ENCODE measurements at regions not wholly inside any gene's neighbourhood (a gene's known extent, or its start where the extent isn't known, plus 50 kb on each side); places are given as distances from the start of the nearest gene placed in this dataset.

DNA sequence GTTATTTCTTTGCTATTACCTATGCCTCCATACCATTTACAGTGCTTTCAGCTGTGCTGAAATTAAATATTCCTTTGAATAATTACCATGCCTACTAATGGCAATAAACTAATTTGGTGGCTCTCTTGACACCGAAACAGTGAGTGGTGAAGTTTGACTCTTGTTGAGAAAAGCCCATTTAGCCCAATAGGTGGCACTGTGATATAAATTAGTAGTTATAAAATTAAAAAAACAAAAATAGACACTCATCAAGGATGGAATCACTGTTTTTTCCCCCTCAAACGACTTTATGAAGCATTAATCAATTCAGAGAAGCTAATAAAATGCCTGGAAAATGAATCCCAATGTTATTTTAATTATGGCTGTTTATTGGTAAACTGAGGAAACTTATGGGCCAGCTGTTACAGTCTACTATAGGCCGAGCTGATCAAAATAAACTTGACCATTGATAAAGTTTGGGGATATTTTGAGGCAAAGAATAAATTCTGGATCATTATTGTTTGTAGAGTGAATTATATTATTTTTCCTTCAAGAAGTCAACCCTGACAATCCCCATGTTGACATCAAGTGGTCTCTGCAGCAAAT is 339.6 kb downstream of the TRIB2 start:
- DNase-seq = no peak
- no peaks in the 10 kb centered on the region for H3K36me3 ChIP-seq

DNA sequence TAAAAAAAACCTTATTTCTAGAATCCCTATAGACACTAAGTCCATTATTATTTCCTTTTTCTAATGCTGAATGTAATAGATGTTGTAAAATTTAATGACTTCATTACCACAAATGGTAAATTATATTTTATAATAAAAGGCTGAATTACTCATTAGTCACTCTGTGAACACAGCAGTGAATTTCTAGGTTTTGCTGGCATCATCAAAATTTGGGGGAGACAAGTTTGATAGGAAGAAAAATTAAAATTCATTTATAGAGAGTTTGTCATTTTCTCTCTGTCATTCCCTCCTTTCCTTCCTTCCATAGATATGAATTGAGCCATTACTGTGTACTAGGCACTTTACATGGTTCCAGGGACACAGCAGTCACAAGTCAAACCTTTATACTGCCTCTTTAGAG is 340.9 kb downstream of the TRIB2 start:
- H3K4me3 ChIP-seq = no peak overlapping the region
- no peaks in the 10 kb centered on the region for H3K9me3 ChIP-seq
- no peak overlapping the region for H3K27ac ChIP-seq
- intact Hi-C loops (cut with DNase I; ENCODE audit: low total_unique reads) = no loop called here
- H3K36me3 ChIP-seq = no peaks in the 10 kb centered on the region
- H3K27me3 ChIP-seq = peaks cover 0 to 6% of the 10 kb centered on the region in 2 donors
- no peak for DNase-seq
- no peaks in the 10 kb centered on the region for H3K4me1 ChIP-seq
- TF ChIP-seq, protein P1, sequence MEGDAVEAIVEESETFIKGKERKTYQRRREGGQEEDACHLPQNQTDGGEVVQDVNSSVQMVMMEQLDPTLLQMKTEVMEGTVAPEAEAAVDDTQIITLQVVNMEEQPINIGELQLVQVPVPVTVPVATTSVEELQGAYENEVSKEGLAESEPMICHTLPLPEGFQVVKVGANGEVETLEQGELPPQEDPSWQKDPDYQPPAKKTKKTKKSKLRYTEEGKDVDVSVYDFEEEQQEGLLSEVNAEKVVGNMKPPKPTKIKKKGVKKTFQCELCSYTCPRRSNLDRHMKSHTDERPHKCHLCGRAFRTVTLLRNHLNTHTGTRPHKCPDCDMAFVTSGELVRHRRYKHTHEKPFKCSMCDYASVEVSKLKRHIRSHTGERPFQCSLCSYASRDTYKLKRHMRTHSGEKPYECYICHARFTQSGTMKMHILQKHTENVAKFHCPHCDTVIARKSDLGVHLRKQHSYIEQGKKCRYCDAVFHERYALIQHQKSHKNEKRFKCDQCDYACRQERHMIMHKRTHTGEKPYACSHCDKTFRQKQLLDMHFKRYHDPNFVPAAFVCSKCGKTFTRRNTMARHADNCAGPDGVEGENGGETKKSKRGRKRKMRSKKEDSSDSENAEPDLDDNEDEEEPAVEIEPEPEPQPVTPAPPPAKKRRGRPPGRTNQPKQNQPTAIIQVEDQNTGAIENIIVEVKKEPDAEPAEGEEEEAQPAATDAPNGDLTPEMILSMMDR (IDR thresholded peaks at IDR 0.05) = no peak

More for the DNA sequence above, 339.6 kb downstream of the TRIB2 start:
- no peaks in the 10 kb centered on the region for H3K4me1 ChIP-seq
- H3K9me3 ChIP-seq = no peaks in the 10 kb centered on the region
- H3K27me3 ChIP-seq = peaks cover 0 to 6% of the 10 kb centered on the region in 2 donors
- no peak overlapping the region for H3K27ac ChIP-seq
- no peak overlapping the region for H3K4me3 ChIP-seq
- TF ChIP-seq, protein P1 (IDR thresholded peaks at IDR 0.05) = no peak
- intact Hi-C loops (cut with DNase I; ENCODE audit: low total_unique reads) = no loop called here

DNA sequence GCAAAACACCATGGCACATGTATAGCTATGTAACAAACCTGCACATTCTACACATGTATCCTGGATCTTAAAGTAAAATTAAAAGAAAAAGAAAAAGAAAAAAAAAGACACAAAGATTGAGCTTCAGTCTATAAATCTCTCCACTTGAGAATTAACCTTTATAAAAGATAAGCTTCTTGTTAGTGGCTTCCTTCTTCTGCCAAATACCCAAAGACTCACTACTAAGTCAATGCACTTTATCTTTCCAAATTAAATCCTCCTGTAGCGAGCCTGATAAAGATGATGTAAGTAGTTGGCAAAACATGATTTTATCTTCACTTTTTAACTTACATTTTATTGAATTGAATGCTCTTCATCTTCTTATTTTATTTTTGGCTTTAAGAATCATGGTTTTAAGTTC is 349.9 kb downstream of the TRIB2 start:
- H3K27me3 ChIP-seq = no peaks in the 10 kb centered on the region
- TF ChIP-seq, protein P1 (IDR thresholded peaks at IDR 0.05) = no peak
- H3K36me3 ChIP-seq = no peaks in the 10 kb centered on the region
- DNase-seq = no peak
- no peak overlapping the region for H3K4me3 ChIP-seq
- H3K4me1 ChIP-seq = no peaks in the 10 kb centered on the region
- intact Hi-C loops (cut with DNase I; ENCODE audit: low total_unique reads) = no loop called here
- H3K9me3 ChIP-seq = no peaks in the 10 kb centered on the region
- no peak overlapping the region for H3K27ac ChIP-seq

DNA sequence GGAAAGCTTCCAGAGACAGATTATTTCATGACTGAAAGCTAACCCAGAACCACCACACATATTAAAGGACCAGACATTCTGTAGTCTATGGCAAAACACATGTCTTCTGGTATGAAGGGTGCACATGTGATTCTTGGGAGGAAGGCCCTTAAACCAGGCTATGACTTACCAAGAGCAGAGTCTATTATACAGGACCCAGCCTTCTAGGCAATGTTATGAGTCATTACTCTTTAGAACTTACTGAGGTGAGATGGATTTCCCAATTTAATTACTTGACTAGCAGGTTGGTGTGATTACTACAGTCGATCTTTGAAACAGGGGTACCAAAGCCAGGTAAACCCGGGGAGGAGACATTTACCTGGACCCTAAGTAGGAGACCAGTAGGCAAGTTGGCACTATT is 350.8 kb downstream of the TRIB2 start:
- no peaks in the 10 kb centered on the region for H3K36me3 ChIP-seq
- H3K4me3 ChIP-seq = no peak overlapping the region
- no peaks in the 10 kb centered on the region for H3K9me3 ChIP-seq
- intact Hi-C loops (cut with DNase I; ENCODE audit: low total_unique reads) = no loop called here
- no peaks in the 10 kb centered on the region for H3K4me1 ChIP-seq
- TF ChIP-seq, protein P1 (IDR thresholded peaks at IDR 0.05) = no peak
- no peaks in the 10 kb centered on the region for H3K27me3 ChIP-seq
- H3K27ac ChIP-seq = no peak overlapping the region
- no peak for DNase-seq

DNA sequence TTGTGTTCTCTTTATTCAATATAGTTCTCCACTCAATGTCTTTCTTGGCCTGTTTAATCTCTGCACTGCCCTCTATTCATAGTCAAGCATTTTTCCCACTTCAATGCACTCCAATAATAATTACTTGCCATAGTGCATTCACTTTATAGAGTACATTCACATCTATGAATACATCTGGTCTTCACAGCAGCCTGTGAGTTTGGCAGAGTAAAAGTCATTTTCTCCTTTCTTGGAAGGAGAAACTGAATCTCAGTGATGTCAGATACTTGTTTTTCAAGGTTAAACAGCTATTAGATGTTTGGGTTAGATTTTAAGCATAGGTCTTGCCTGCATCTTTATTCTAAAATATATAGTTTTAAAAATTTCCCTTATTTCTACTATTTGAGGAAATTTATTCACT is 373.2 kb downstream of the TRIB2 start:
- intact Hi-C loops (cut with DNase I; ENCODE audit: low total_unique reads) = no loop called here
- Histone ChIP-seq H3K4me1 (no peaks in the 10 kb centered on the region), H3K27ac (no peak overlapping the region), H3K9me3 (no peaks in the 10 kb centered on the region), H3K27me3 (no peaks in the 10 kb centered on the region), H3K4me3 (no peak overlapping the region), H3K36me3 (no peaks in the 10 kb centered on the region)
- TF ChIP-seq, protein P1 (IDR thresholded peaks at IDR 0.05) = no peak
- DNase-seq = no peak

DNA sequence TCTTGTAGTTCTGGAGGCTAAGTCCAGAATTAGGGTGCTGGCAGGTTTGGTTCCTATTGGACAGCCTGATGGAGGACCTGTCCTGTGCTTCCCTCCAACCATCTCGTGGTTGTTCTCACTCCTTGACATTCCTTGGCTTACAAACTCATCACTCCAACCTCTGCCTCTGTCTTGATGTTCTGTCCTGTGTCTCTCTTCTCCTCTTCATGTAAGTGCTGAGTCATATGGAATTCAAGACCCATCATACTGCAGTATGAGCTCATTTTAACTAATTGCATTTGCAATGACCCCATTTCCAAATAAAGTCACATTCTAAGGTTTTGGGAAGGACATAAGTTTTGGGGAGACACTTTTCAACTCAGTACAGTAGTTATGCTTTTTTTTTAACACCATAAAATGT is 374.7 kb downstream of the TRIB2 start:
- intact Hi-C loops (cut with DNase I; ENCODE audit: low total_unique reads) = no loop called here
- Histone ChIP-seq H3K27me3 (no peaks in the 10 kb centered on the region), H3K4me1 (no peaks in the 10 kb centered on the region), H3K27ac (no peak overlapping the region), H3K9me3 (no peaks in the 10 kb centered on the region), H3K36me3 (no peaks in the 10 kb centered on the region), H3K4me3 (no peak overlapping the region)
- TF ChIP-seq, protein P1 (IDR thresholded peaks at IDR 0.05) = no peak
- DNase-seq = no peak

Measured in tibial artery (tissue), 4 donors.